ENCODE measurements at regions not wholly inside any gene's neighbourhood (a gene's known extent, or its start where the extent isn't known, plus 50 kb on each side); places are given as distances from the start of the nearest gene placed in this dataset.

- Histone ChIP-seq H3K27me3 (ENCODE audit: control insufficient read depth, insufficient read depth, low read length) (no peaks in the 10 kb centered on the region), H3K9ac (ENCODE audit: low read length in 3 of 3) (no peak overlapping the region), H3K9me3 (ENCODE audit: control insufficient read depth in 2 of 3, insufficient read depth in 1 of 3, low read length in 3 of 3) (no peaks in the 10 kb centered on the region), H3K4me3 (ENCODE audit: low read length in 3 of 3) (no peak overlapping the region), H3K27ac (ENCODE audit: low read depth in 2 of 2, low read length in 2 of 2) (no peak overlapping the region), H3K36me3 (ENCODE audit: control insufficient read depth in 2 of 3, insufficient read depth in 3 of 3, low read length in 3 of 3) (no peaks in the 10 kb centered on the region), H3K4me1 (ENCODE audit: control insufficient read depth in 2 of 3, insufficient read depth in 2 of 3, low read depth in 1 of 3, low read length in 3 of 3) (no peaks in the 10 kb centered on the region)
- DNase-seq (no peak), FAIRE-seq (no peak)
- intact Hi-C loops (cut with DNase I), result no loop called here
- TF ChIP-seq CTCF (IDR thresholded peaks at IDR 0.05; ENCODE audit: borderline replicate concordance, extremely low read depth, insufficient read depth), result no peak
Observed at GRCh38 chr4:178063568-178063967, 621.3 kb upstream of the AGA start.

GRCh38 chr4:178066338-178066941 is 624.2 kb upstream of the AGA start:
- intact Hi-C loops (cut with DNase I), result no loop called here
- TF ChIP-seq CTCF (IDR thresholded peaks at IDR 0.05; ENCODE audit: borderline replicate concordance, extremely low read depth, insufficient read depth), result no peak
- Histone ChIP-seq H3K27me3 (ENCODE audit: control insufficient read depth, insufficient read depth, low read length) (no peaks in the 10 kb centered on the region), H3K4me3 (ENCODE audit: low read length in 3 of 3) (no peak overlapping the region), H3K4me1 (ENCODE audit: control insufficient read depth in 2 of 3, insufficient read depth in 2 of 3, low read depth in 1 of 3, low read length in 3 of 3) (no peaks in the 10 kb centered on the region), H3K36me3 (ENCODE audit: control insufficient read depth in 2 of 3, insufficient read depth in 3 of 3, low read length in 3 of 3) (no peaks in the 10 kb centered on the region), H3K9me3 (ENCODE audit: control insufficient read depth in 2 of 3, insufficient read depth in 1 of 3, low read length in 3 of 3) (no peaks in the 10 kb centered on the region), H3K27ac (ENCODE audit: low read depth in 2 of 2, low read length in 2 of 2) (no peak overlapping the region), H3K9ac (ENCODE audit: low read length in 3 of 3) (no peak overlapping the region)
- FAIRE-seq, result no peak
- no peak for DNase-seq

DNA sequence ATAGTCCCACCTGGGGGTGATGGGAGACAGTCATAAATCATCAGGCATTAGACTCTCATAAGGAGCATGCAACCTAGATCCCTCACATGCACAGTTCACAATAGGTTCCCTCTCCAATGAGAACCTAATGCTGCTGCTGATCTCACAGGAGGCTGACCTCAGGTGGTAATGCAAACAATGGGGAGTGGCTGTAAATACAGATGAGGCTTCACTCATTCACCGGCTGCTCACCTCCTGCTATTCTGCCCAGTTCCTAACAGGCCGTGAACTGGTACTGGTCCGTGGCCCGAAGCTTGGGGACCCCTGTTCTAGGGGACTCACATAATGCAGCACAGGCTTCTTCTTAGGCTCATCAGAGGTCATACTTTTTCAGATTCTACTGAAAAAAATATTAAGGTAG is 625.9 kb upstream of the AGA start:
- FAIRE-seq (no peak), DNase-seq (no peak)
- Histone ChIP-seq H3K9me3 (ENCODE audit: control insufficient read depth in 2 of 3, insufficient read depth in 1 of 3, low read length in 3 of 3) (no peaks in the 10 kb centered on the region), H3K36me3 (ENCODE audit: control insufficient read depth in 2 of 3, insufficient read depth in 3 of 3, low read length in 3 of 3) (no peaks in the 10 kb centered on the region), H3K9ac (ENCODE audit: low read length in 3 of 3) (no peak overlapping the region), H3K4me1 (ENCODE audit: control insufficient read depth in 2 of 3, insufficient read depth in 2 of 3, low read depth in 1 of 3, low read length in 3 of 3) (no peaks in the 10 kb centered on the region), H3K27ac (ENCODE audit: low read depth in 2 of 2, low read length in 2 of 2) (no peak overlapping the region), H3K27me3 (ENCODE audit: control insufficient read depth, insufficient read depth, low read length) (no peaks in the 10 kb centered on the region), H3K4me3 (ENCODE audit: low read length in 3 of 3) (no peak overlapping the region)
- TF ChIP-seq CTCF (IDR thresholded peaks at IDR 0.05; ENCODE audit: borderline replicate concordance, extremely low read depth, insufficient read depth), result no peak
- intact Hi-C loops (cut with DNase I), result no loop called here

DNA sequence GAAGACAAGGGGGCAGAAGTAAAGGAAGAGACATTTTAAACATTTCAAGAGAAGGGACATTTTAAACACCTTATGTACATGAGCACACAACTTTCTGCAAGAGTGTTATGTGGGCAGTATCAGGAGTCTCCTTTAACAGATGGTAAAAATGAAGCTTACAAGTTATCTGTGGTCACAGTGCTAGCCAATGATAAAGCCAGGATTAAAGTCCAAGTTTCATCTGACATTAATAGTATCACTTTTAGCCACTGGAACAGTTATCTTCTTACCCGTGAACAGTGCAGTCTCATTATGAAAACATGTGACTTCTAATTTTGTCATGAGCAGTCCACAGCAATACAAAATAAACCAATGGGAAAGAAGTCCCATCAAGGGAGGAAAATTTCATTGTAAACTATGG is 627.9 kb upstream of the AGA start:
- Histone ChIP-seq H3K9me3 (ENCODE audit: control insufficient read depth in 2 of 3, insufficient read depth in 1 of 3, low read length in 3 of 3) (no peaks in the 10 kb centered on the region), H3K27me3 (ENCODE audit: control insufficient read depth, insufficient read depth, low read length) (no peaks in the 10 kb centered on the region), H3K4me3 (ENCODE audit: low read length in 3 of 3) (no peak overlapping the region), H3K9ac (ENCODE audit: low read length in 3 of 3) (no peak overlapping the region), H3K27ac (ENCODE audit: low read depth in 2 of 2, low read length in 2 of 2) (no peak overlapping the region), H3K36me3 (ENCODE audit: control insufficient read depth in 2 of 3, insufficient read depth in 3 of 3, low read length in 3 of 3) (no peaks in the 10 kb centered on the region), H3K4me1 (ENCODE audit: control insufficient read depth in 2 of 3, insufficient read depth in 2 of 3, low read depth in 1 of 3, low read length in 3 of 3) (no peaks in the 10 kb centered on the region)
- FAIRE-seq (no peak), DNase-seq (no peak)
- TF ChIP-seq CTCF (IDR thresholded peaks at IDR 0.05; ENCODE audit: borderline replicate concordance, extremely low read depth, insufficient read depth), result no peak
- intact Hi-C loops (cut with DNase I), result no loop called here

Data from kidney (tissue), 13 donors.